HG02798 (cell line): ENCODE measurements at regions not wholly inside any gene's neighbourhood (a gene's known extent, or its start where the extent isn't known, plus 50 kb on each side); places are given as distances from the start of the nearest gene placed in this dataset.
"Not testable (repeated sequence)": the region's sequence is repeated elsewhere in the genome, so short reads cannot be mapped to it uniquely, and the experiment has no call there.

Experiments used
- ATAC-seq: cut with Tn5 transposase; IDR thresholded peaks from one replicate; pipeline ENCODE4 v1.9.1; 2021; ENCODE audit warnings: mild to moderate bottlenecking; ENCODE audit not compliant: unreplicated experiment, poor library complexity

GRCh38 chr9:78994471-78994870 is 577.3 kb upstream of the TLE4 start:
- ATAC-seq = no peak

- not testable (repeated sequence) for ATAC-seq
Observed at GRCh38 chr9:78994974-78995373, 576.8 kb upstream of the TLE4 start.

- no peak for ATAC-seq
Observed at GRCh38 chr9:78997296-78997695, 574.5 kb upstream of the TLE4 start.

- no peak for ATAC-seq
Observed at GRCh38 chr9:79000230-79001002, 571.3 kb upstream of the TLE4 start.

- ATAC-seq = no peak
Observed at GRCh38 chr9:79001012-79001411, 570.8 kb upstream of the TLE4 start.

- ATAC-seq = no peak
Observed at GRCh38 chr9:79003514-79003913, 568.3 kb upstream of the TLE4 start.

GRCh38 chr9:79004032-79004431 is 567.7 kb upstream of the TLE4 start:
- ATAC-seq = no peak

- ATAC-seq = no peak
Observed at GRCh38 chr9:79006546-79006945, 565.2 kb upstream of the TLE4 start.

GRCh38 chr9:79007701-79008483 is 563.9 kb upstream of the TLE4 start:
- ATAC-seq = peak; percentile 76

GRCh38 chr9:79008916-79009315 is 562.8 kb upstream of the TLE4 start:
- ATAC-seq = no peak

- no peak for ATAC-seq
Observed at GRCh38 chr9:79011461-79011860, 560.3 kb upstream of the TLE4 start.

- ATAC-seq = no peak
Observed at GRCh38 chr9:79012561-79012960, 559.2 kb upstream of the TLE4 start.

- no peak for ATAC-seq
Observed at GRCh38 chr9:79013715-79014610, 557.8 kb upstream of the TLE4 start.

GRCh38 chr9:79014929-79015699 is 556.7 kb upstream of the TLE4 start:
- no peak for ATAC-seq

- ATAC-seq = no peak
Observed at GRCh38 chr9:79015951-79016350, 555.8 kb upstream of the TLE4 start.

- no peak for ATAC-seq
Observed at GRCh38 chr9:79020276-79020675, 551.5 kb upstream of the TLE4 start.

GRCh38 chr9:79021084-79021483 is 550.7 kb upstream of the TLE4 start:
- no peak for ATAC-seq

- no peak for ATAC-seq
Observed at GRCh38 chr9:79023134-79023580, 548.6 kb upstream of the TLE4 start.

- peak; percentile 71 for ATAC-seq
Observed at GRCh38 chr9:79026316-79026715, 545.4 kb upstream of the TLE4 start.

GRCh38 chr9:79028101-79028500 is 543.7 kb upstream of the TLE4 start:
- no peak for ATAC-seq
